Dermis microvascular lymphatic vessel endothelial cell (primary cell): ENCODE measurements at regions not wholly inside any gene's neighbourhood (a gene's known extent, or its start where the extent isn't known, plus 50 kb on each side); places are given as distances from the start of the nearest gene placed in this dataset.

ENCODE experiments used
- DNase-seq, 2 donors: peaks; one replicate each; pipeline versions ENCODE4 v3.0.0 to v3.0.0-alpha.2; 2010; ENCODE audit warnings: low read depth in 2 of 2

- DNase-seq, result no peak
Measured at GRCh38 chr6:122347280-122347679, 52.2 kb upstream of the HSF2 start.

GRCh38 chr6:122347751-122348150 is 51.7 kb upstream of the HSF2 start:
- DNase-seq, result no peak
